Left forelimb (tissue), 1 donor: ENCODE measurements at regions not wholly inside any gene's neighbourhood (a gene's known extent, or its start where the extent isn't known, plus 50 kb on each side); places are given as distances from the start of the nearest gene placed in this dataset.

Experiments
- DNase-seq: peaks from one replicate; pipeline ENCODE4 v3.0.0-alpha.2; 2018; ENCODE audit warnings: low spot score

GRCh38 chr11:33557201-33557600 lies 143.4 kb downstream of the C11orf91 start:
- no peak for DNase-seq

DNA sequence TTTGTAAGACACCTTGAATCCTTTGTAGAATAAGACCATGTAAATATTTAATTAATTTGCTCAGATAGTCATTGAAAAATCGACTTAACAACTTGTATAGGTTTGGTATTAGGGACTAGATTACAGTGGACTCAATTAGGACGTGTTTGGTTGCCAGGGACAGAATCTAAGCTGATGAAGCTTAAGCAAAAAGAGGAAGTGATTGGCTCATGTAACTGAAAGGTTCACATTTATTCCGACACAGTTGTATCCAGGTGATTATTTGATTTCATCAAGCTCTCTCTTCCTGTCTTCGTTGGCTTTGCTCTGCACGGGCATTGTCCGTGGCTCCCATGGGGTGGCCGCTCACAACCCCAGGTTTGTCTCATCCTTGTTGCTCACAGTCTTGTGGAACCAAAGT lies 146.4 kb downstream of the C11orf91 start:
- no peak for DNase-seq

DNA sequence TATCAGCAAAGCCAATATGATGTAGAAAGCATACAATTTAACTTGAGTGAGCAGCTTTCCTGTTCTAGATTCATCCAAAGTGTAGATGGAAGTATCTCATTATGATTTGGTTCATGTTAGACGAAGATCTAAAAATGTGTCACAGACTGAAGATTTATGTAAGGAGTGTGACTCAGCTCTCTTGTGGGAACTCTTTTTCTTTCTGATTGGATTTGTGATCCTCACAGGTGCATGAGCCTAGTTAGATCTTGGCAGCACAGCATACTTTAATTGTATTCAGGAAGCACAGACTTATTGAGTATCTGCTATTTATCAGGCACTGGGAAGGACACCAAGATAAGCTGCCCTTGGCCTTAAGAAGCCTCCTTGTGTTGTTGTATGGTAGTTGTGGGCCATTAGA lies 147.1 kb downstream of the C11orf91 start:
- no peak for DNase-seq

DNA sequence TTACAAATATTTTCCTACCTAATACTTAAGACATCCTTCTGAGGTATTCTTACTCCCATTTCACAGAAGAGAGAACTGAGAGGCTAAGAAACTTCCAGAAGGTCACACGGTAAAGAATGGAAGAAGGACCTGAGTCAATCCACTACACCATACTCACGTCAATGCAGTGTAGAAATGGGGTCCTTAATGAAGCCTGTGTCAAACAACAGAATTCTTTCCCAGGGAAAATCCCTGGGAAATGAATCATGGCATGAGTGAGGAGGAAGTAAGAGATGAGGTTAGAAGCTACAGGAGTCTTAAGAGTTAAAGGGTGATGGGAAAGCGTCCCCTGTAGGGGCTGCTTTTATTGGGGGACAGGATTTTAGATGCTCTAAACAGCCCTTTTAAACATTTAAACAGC lies 147.9 kb downstream of the C11orf91 start:
- DNase-seq: no peak

DNA sequence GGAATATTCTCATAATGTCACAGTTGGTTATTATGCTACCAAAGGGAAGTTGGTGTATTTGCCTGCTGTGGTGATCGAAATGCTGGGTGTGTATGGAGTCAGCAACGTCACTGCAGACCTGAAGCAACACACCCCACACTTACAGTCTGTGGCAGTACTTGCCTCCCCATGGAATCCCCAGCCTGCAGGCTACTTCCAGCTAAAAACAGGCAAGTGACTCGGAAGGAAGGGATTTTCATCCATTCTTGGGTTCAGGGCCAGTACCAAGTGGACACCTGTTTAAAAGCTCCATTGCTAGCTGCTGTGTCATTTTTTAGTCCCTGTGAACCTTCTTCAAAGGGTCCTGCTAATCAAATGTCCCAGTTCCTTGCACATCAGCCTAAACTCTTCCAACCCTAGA lies 149.6 kb downstream of the C11orf91 start:
- no peak for DNase-seq

DNA sequence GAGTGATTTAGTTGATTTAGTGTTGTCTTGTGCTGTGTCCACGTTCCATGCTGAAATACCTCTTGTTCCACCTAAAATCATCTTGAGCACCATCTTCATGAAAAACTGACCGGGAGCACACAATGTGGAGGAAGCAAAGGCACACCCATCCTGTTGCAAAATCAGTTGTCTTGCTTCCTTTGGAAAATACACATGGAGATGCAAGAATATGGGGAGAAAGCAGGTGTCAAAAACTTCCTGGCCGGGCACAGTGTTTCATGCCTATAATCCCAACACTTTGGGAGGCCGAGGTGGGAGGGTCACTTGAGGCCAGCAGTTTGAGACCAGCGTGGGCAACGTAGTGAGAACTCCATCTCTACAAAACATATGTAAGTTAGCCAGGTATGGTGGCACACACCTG lies 151.1 kb downstream of the C11orf91 start:
- no peak for DNase-seq

GRCh38 chr11:33545931-33546330 lies 154.7 kb downstream of the C11orf91 start:
- DNase-seq: no peak

GRCh38 chr11:33544593-33545373 lies 155.8 kb downstream of the C11orf91 start:
- DNase-seq: no peak

DNA sequence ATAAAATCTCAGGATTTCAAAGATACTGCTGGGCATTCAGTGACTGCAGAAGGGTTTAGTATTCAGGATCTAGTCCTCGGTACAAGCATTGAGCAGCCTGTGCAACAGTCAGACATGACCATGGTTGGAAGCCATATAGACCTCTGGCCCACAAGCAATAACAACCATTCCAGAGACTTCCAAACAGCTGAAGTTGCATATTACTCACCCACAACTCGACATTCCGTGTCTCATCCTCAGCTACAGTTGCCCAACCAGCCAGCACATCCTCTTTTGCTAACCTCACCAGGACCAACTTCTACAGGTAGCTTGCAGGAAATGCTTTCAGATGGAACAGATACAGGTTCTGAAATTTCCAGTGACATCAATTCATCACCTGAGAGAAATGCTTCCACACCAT lies 156.8 kb downstream of the C11orf91 start:
- no peak for DNase-seq

GRCh38 chr11:33542921-33543320 lies 157.7 kb downstream of the C11orf91 start:
- DNase-seq: no peak

DNA sequence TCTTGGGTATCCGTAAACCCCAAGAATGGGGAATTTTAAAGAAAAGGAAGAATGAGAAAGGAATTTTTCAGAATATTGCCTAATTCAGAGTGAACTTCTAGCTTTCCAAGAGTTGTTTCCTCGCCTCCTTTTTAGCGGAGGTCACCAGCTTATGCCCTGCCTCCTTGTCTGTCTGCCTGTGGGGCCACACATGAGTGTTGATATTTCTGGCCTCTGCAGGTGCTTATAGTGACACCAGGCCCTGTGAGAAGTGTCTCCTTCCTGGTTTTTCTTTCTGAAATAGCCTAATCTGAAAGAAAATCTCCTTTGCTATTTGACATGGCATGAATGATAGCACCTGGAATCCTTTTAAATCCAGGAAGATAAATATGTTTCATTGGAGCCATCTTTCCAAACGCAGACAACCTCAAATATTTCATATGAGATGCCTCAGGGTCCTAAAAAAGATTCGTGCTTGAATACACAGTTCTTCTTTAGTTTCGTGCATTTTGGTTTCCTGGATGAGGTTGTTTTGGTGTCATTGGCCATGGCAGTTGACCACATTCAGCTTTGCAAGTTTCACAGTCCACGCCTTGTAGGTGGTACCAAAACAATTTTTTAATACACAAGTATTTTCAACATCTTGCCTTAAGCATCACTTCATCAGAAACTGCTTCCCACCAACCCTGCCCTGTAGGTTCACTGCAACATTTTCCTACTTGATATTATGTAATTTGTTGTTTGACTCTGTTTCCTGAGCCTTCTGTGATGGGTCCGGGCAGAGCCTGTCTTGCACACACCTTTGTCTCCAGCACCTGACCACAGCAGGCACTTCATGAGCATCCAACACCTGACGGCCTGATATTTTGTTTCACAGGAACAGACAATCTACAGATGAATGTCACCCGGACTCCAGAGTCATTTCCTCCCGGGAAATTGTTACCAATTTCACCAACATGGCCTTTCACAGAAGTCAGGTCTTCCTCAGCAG lies 159.4 kb downstream of the C11orf91 start:
- DNase-seq: no peak

GRCh38 chr11:33540427-33540826 lies 160.2 kb downstream of the C11orf91 start:
- no peak for DNase-seq

- no peak for DNase-seq
Measured at GRCh38 chr11:33539751-33540150, 160.9 kb downstream of the C11orf91 start.

- no peak for DNase-seq
Measured at GRCh38 chr11:33538726-33539125, 161.9 kb downstream of the C11orf91 start.

- no peak for DNase-seq
Measured at GRCh38 chr11:33536178-33536577, 164.4 kb downstream of the C11orf91 start.

DNA sequence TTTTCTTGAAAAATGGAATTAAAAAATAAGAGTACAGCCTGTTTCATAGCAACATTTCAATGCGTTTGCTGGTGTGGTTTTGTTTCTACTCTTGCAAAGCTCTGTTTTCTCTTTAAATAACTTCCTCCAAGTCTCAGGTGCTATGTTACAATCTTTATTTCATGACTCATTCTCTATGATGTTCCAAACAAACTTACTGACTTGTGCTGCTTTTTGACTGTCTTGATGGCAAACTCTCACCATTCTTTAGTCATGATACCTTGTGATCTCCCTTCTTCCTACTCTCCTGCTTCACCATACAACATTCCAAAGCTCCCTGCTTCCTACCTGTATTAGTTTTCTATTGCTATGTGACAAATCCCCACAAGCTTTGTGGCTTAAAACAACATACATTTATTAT lies 166.1 kb downstream of the C11orf91 start:
- no peak for DNase-seq

- no peak for DNase-seq
Measured at GRCh38 chr11:33533386-33534052, 167.1 kb downstream of the C11orf91 start.

DNA sequence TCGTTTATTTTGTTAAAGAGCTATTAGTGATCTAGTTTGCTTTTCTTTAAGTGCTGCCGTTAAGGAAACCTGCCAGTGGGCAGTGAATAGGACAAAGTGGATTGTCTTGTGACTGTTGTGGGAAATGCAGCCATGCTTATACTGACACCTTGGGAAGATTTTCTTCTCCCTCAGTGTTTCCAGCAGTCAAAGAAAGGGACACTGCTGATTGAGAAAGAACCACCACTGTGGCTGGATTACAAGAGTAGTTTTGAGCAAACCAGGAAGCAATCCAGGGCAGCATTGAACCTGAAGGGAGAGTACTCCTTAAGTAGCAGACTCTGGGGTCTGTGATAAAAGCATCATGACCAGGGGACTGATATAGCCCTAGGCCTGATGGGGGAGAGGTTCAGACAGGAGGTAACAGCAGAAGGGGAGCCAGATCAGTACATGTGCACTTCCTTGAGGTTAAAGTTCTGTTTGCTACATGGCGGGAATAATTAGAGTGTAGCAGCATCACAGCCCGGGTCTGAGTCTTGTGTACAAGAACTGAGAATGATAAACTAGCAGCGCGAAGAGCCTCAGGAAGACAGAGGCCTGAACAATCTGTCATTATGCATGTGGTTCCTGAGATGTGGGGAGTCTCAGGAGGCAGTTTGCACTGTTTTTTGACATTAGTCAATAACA lies 167.8 kb downstream of the C11orf91 start:
- no peak for DNase-seq

GRCh38 chr11:33532257-33532656 lies 168.4 kb downstream of the C11orf91 start:
- DNase-seq: no peak

- DNase-seq: no peak
Measured at GRCh38 chr11:33531743-33532181, 168.9 kb downstream of the C11orf91 start.

GRCh38 chr11:33530815-33531214 lies 169.8 kb downstream of the C11orf91 start:
- no peak for DNase-seq

- DNase-seq: no peak
Measured at GRCh38 chr11:33529461-33529860, 171.2 kb downstream of the C11orf91 start.
